K562 (cell line): ENCODE measurements at regions not wholly inside any gene's neighbourhood (a gene's known extent, or its start where the extent isn't known, plus 50 kb on each side); places are given as distances from the start of the nearest gene placed in this dataset.

Experiments
- ATAC-seq: fragments of 200-7000 bp; cut with Tn5 transposase; 3 replicates; pipeline ENCODE4 v1.9.1; 2020; ENCODE audit warnings: moderate library complexity
- BruUV-seq: library from RNA; stranded (reverse); fragments of 400-500 nt; replicated peaks from 2 replicates; lab custom pipeline; 2021; lab: Mats Ljungman, UMichigan
- CTCF ChIA-PET: fragments of 300-600 bp; formaldehyde crosslinking; extraction: SDS; loops from one replicate; lab custom pipeline; 2021; ENCODE audit warnings: low intra/inter-chr PET ratio; lab: Yijun Ruan, JAX
- POLR2A ChIA-PET: fragments of 300-600, 350-650 bp; sonication (Branson Sonifier 250); formaldehyde crosslinking; extraction: SDS; loops from one replicate; lab custom pipeline; 2021; ENCODE audit warnings: antibody characterized with exemption, inconsistent platforms; lab: Yijun Ruan, JAX
- DNase-seq, 4 experiments: peaks; one replicate each; pipeline versions ENCODE4 v3.0.0 to v3.0.0-alpha.2; 2011 to 2018; ENCODE audit warnings: low spot score in 3 of 4, mixed read lengths in 3 of 4; ENCODE audit errors: extremely low read depth in 1 of 4
- FAIRE-seq: peaks from 2 replicates; lab custom pipeline; 2011; peaks lifted over from hg19 to GRCh38; lab: Jason Lieb, UNC
- H2AFZ ChIP-seq: 2 replicates; pipeline ENCODE4 v1.6.0; 2011; ENCODE audit warnings: low read depth, low read length, control low read depth, inconsistent platforms
- H3K27ac ChIP-seq: fragments of 200-600 bp; 3 replicates; pipeline ENCODE4 v1.8.0; 2011; ENCODE audit warnings: low read depth, mild to moderate bottlenecking, control low read depth, inconsistent platforms, low read length, moderate library complexity, mixed read lengths; ENCODE audit errors: extremely low read depth
- H3K27me3 ChIP-seq, 2 experiments: fragments of 300-600 bp in 1 of 2; 2 replicates in 1 of 2; 3 replicates in 1 of 2; pipeline versions ENCODE4 v1.6.0 to v1.8.0; 2011; ENCODE audit warnings: inconsistent platforms in 2 of 2, low read length in 2 of 2, mild to moderate bottlenecking in 1 of 2, mixed read lengths in 1 of 2, moderate library complexity in 1 of 2; ENCODE audit not compliant: control insufficient read depth in 2 of 2, insufficient read depth in 2 of 2
- H3K36me3 ChIP-seq: fragments of 300-600 bp; 3 replicates; pipeline ENCODE4 v1.8.0; 2011; ENCODE audit warnings: mild to moderate bottlenecking, low read length, inconsistent platforms; ENCODE audit not compliant: control insufficient read depth, insufficient read depth
- H3K4me1 ChIP-seq, 2 experiments: fragments of 200-600 bp in 1 of 2; replicated peaks in 1 of 2; 2 replicates in 1 of 2; 3 replicates in 1 of 2; pipeline versions ENCODE4 v1.5.1 to v1.8.0; 2011; ENCODE audit warnings: inconsistent platforms in 2 of 2, low read length in 2 of 2, mild to moderate bottlenecking in 1 of 2, mixed read lengths in 1 of 2, moderate library complexity in 1 of 2; ENCODE audit not compliant: control insufficient read depth in 2 of 2, insufficient read depth in 2 of 2
- H3K4me2 ChIP-seq: 2 replicates; pipeline ENCODE4 v1.6.1; 2011; ENCODE audit warnings: low read length, control low read depth, inconsistent platforms, mixed read lengths; ENCODE audit not compliant: insufficient read depth
- H3K4me3 ChIP-seq: fragments of 200-600 bp; sonication (generic), shearing (Covaris generic); 2 replicates; pipeline ENCODE4 v1.5.1; 2016; ENCODE audit warnings: control low read depth, inconsistent platforms
- H3K79me2 ChIP-seq: fragments of 200-600 bp; 3 replicates; pipeline ENCODE4 v1.8.0; 2011; ENCODE audit warnings: low read length, inconsistent platforms; ENCODE audit not compliant: control insufficient read depth, insufficient read depth
- H3K9ac ChIP-seq, 2 experiments: 2 replicates each; pipeline versions ENCODE4 v1.6.0 to v1.6.1; 2011; ENCODE audit warnings: low read depth in 2 of 2, low read length in 2 of 2, control low read depth in 1 of 2, inconsistent platforms in 1 of 2, mild to moderate bottlenecking in 1 of 2, mixed read lengths in 1 of 2; ENCODE audit not compliant: insufficient read depth in 1 of 2
- H3K9me1 ChIP-seq: one replicate; pipeline ENCODE4 v1.6.0; 2011; ENCODE audit warnings: inconsistent platforms, mild to moderate bottlenecking, low read length, moderate library complexity; ENCODE audit not compliant: control insufficient read depth, insufficient read depth
- H3K9me3 ChIP-seq: replicated peaks from 2 replicates; pipeline ENCODE4 v1.5.1; 2011; ENCODE audit warnings: low read depth, low read length, inconsistent platforms; ENCODE audit not compliant: control insufficient read depth, insufficient read depth
- H4K20me1 ChIP-seq: replicated peaks from 2 replicates; pipeline ENCODE4 v1.6.1; 2011; ENCODE audit warnings: low read length, inconsistent platforms, mixed read lengths; ENCODE audit not compliant: control insufficient read depth, insufficient read depth
- DIDO1 ChIP-seq: fragments of 450-650 bp; IDR thresholded peaks from 2 replicates; pipeline ENCODE4 v1.6.1; 2016; ENCODE audit warnings: low read depth, missing biosample characterization, missing genetic modification characterization
- MEF2D ChIP-seq: conservative IDR thresholded peaks from 2 replicates; pipeline ENCODE4 v1.6.1; 2016; ENCODE audit warnings: low read depth, missing genetic modification characterization, missing compliant biosample characterization
- MYC ChIP-seq, 2 experiments: fragments of 250-450 bp in 1 of 2; sonication (Bioruptor Pico) in 1 of 2; IDR thresholded peaks; 2 replicates each; pipeline versions ENCODE4 v1.5.1 to v1.6.1; 2012 to 2021; ENCODE audit warnings: low read depth in 2 of 2, borderline replicate concordance in 1 of 2, improper control_type of control experiment in 1 of 2, low read length in 1 of 2, mild to moderate bottlenecking in 1 of 2, moderate library complexity in 1 of 2
- SAFB ChIP-seq: fragments of 200-400 bp; formaldehyde crosslinking; IDR thresholded peaks from 2 replicates; pipeline ENCODE4 v1.6.1; 2017; ENCODE audit warnings: low read depth, low read length, borderline replicate concordance
- SRSF7 ChIP-seq: fragments of 200-400 bp; formaldehyde crosslinking; optimal IDR thresholded peaks from 2 replicates; pipeline ENCODE3; 2017; ENCODE audit warnings: mild to moderate bottlenecking, low read depth, low read length
- TBL1XR1 ChIP-seq, 2 experiments: IDR thresholded peaks; 2 replicates each; pipeline ENCODE4 v1.6.1; 2012; ENCODE audit warnings: improper control_type of control experiment in 2 of 2, low read length in 2 of 2, mild to moderate bottlenecking in 1 of 2
- ZBED1 ChIP-seq: IDR thresholded peaks from 2 replicates; pipeline ENCODE4 v1.6.1; 2014
- ZNF3 ChIP-seq: fragments of 250-450 bp; sonication (Bioruptor Pico); IDR thresholded peaks from 2 replicates; pipeline ENCODE4 v1.5.0; 2021; ENCODE audit warnings: mild to moderate bottlenecking, moderate library complexity
- ZNF324 ChIP-seq: fragments of 250-450 bp; sonication (Bioruptor Pico); IDR thresholded peaks from 2 replicates; pipeline ENCODE4 v1.4.0; 2020; ENCODE audit warnings: mild to moderate bottlenecking
- ZNF668 ChIP-seq: fragments of 250-450 bp; sonication (Bioruptor Pico); IDR thresholded peaks from 2 replicates; pipeline ENCODE4 v1.8.0; 2022; ENCODE audit warnings: mild to moderate bottlenecking, inconsistent platforms
- WGBS: fragments of 100-300 bp; shearing (Covaris generic); methylation state at CpG from one replicate; pipeline ENCODE4 v1.1.6; 2016; ENCODE audit warnings: low coverage, mixed read lengths; ENCODE audit not compliant: insufficient coverage; ENCODE audit errors: missing lambda C conversion rate; 5-methylcytosine and 5-hydroxymethylcytosine counted together
- in situ Hi-C: fragments of 300-500 bp; cut with MboI; formaldehyde crosslinking; loops from 4 replicates; pipeline ENCODE4 v1.15.0; 2018; ENCODE audit warnings: inconsistent platforms, mixed read lengths
- intact Hi-C: fragments of 100-400 bp; cut with micrococcal nuclease; formaldehyde crosslinking; loops from 2 replicates; pipeline ENCODE4 v1.14.2; 2022
- TF ChIP-seq, protein P1 (sequence below): fragments of 450-650 bp; IDR thresholded peaks from 2 replicates; pipeline ENCODE4 v1.6.1; 2016; ENCODE audit warnings: mild to moderate bottlenecking, moderate library complexity

DNA sequence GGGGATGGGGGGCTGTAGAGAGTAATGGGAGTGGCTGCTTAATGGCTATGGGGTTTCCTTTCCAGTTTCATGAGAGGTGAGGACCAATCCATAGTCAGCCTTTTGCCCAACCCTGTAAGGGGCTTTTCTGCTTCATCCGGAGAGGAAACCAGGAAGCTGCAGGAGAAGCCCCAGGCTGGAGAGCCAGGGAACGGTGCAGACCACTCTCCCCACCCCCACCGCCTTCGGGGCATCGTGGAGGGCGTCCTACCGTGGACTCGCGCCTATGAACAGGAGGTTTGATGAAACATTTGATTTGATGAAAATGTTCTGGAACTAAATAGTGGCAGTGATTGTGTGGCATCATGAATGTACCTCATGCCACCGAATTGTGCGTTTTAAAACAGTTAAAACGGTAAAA, 204.3 kb upstream of the DIO3 start:
- peaks cover 0 to 6% of the 10 kb centered on the region in 2 experiments; a peak in 2 of 5 replicates for H3K27me3 ChIP-seq
- no peaks in the 10 kb centered on the region; the same call in 1 of the 2 replicates for H3K9me3 ChIP-seq
- no peak overlapping the region for H3K4me3 ChIP-seq
- intact Hi-C loops (no loop called here), in situ Hi-C loops (no loop called here)
- ChIA-PET CTCF (no interaction called here), POLR2A (interaction anchor here (0.6 kb wide), 1 partner anchor 21 kb away, joined by 3 read pairs; no protein-coding TSS in a partner anchor)
- no peak overlapping the region for H3K4me2 ChIP-seq
- no peaks in the 10 kb centered on the region for H3K36me3 ChIP-seq
- 8% methylated on average over 11 of the region's 12 CpGs for WGBS
- ATAC-seq: no peak
- H3K27ac ChIP-seq: no peak overlapping the region
- no peaks in the 10 kb centered on the region for H3K79me2 ChIP-seq
- no peak for FAIRE-seq
- H3K4me1 ChIP-seq: peaks cover 18 to 25% of the 10 kb centered on the region in 2 experiments; a peak in 4 of 5 replicates
- H3K9me1 ChIP-seq: no peaks in the 10 kb centered on the region
- H4K20me1 ChIP-seq: no peaks in the 10 kb centered on the region
- no peak for DNase-seq
- no TSS peak for BruUV-seq
- no peak overlapping the region for H2AFZ ChIP-seq
- no peak overlapping the region for H3K9ac ChIP-seq
- TF ChIP-seq ZNF3 (CRISPR knock-in tag) (no peak), DIDO1 (tag) (no peak), TBL1XR1 (IDR thresholded peaks at IDR 0.05; ENCODE audit: low read length in 2 of 2) (no peak), SAFB (no peak), MYC (IDR thresholded peaks at IDR 0.05; ENCODE audit: low read depth, low read length) (no peak), MYC (CRISPR knock-in tag; IDR thresholded peaks at IDR 0.05; ENCODE audit: borderline replicate concordance, low read depth) (no peak), MEF2D (tag) (no peak), ZNF324 (CRISPR knock-in tag) (no peak), ZNF668 (no peak), ZBED1 (no peak), SRSF7 (no peak)
- TF ChIP-seq, protein P1, sequence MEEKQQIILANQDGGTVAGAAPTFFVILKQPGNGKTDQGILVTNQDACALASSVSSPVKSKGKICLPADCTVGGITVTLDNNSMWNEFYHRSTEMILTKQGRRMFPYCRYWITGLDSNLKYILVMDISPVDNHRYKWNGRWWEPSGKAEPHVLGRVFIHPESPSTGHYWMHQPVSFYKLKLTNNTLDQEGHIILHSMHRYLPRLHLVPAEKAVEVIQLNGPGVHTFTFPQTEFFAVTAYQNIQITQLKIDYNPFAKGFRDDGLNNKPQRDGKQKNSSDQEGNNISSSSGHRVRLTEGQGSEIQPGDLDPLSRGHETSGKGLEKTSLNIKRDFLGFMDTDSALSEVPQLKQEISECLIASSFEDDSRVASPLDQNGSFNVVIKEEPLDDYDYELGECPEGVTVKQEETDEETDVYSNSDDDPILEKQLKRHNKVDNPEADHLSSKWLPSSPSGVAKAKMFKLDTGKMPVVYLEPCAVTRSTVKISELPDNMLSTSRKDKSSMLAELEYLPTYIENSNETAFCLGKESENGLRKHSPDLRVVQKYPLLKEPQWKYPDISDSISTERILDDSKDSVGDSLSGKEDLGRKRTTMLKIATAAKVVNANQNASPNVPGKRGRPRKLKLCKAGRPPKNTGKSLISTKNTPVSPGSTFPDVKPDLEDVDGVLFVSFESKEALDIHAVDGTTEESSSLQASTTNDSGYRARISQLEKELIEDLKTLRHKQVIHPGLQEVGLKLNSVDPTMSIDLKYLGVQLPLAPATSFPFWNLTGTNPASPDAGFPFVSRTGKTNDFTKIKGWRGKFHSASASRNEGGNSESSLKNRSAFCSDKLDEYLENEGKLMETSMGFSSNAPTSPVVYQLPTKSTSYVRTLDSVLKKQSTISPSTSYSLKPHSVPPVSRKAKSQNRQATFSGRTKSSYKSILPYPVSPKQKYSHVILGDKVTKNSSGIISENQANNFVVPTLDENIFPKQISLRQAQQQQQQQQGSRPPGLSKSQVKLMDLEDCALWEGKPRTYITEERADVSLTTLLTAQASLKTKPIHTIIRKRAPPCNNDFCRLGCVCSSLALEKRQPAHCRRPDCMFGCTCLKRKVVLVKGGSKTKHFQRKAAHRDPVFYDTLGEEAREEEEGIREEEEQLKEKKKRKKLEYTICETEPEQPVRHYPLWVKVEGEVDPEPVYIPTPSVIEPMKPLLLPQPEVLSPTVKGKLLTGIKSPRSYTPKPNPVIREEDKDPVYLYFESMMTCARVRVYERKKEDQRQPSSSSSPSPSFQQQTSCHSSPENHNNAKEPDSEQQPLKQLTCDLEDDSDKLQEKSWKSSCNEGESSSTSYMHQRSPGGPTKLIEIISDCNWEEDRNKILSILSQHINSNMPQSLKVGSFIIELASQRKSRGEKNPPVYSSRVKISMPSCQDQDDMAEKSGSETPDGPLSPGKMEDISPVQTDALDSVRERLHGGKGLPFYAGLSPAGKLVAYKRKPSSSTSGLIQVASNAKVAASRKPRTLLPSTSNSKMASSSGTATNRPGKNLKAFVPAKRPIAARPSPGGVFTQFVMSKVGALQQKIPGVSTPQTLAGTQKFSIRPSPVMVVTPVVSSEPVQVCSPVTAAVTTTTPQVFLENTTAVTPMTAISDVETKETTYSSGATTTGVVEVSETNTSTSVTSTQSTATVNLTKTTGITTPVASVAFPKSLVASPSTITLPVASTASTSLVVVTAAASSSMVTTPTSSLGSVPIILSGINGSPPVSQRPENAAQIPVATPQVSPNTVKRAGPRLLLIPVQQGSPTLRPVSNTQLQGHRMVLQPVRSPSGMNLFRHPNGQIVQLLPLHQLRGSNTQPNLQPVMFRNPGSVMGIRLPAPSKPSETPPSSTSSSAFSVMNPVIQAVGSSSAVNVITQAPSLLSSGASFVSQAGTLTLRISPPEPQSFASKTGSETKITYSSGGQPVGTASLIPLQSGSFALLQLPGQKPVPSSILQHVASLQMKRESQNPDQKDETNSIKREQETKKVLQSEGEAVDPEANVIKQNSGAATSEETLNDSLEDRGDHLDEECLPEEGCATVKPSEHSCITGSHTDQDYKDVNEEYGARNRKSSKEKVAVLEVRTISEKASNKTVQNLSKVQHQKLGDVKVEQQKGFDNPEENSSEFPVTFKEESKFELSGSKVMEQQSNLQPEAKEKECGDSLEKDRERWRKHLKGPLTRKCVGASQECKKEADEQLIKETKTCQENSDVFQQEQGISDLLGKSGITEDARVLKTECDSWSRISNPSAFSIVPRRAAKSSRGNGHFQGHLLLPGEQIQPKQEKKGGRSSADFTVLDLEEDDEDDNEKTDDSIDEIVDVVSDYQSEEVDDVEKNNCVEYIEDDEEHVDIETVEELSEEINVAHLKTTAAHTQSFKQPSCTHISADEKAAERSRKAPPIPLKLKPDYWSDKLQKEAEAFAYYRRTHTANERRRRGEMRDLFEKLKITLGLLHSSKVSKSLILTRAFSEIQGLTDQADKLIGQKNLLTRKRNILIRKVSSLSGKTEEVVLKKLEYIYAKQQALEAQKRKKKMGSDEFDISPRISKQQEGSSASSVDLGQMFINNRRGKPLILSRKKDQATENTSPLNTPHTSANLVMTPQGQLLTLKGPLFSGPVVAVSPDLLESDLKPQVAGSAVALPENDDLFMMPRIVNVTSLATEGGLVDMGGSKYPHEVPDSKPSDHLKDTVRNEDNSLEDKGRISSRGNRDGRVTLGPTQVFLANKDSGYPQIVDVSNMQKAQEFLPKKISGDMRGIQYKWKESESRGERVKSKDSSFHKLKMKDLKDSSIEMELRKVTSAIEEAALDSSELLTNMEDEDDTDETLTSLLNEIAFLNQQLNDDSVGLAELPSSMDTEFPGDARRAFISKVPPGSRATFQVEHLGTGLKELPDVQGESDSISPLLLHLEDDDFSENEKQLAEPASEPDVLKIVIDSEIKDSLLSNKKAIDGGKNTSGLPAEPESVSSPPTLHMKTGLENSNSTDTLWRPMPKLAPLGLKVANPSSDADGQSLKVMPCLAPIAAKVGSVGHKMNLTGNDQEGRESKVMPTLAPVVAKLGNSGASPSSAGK: no peak
- TF ChIP-seq, all 486 proteins: peak for 0
